H1 (cell line): ENCODE measurements at regions not wholly inside any gene's neighbourhood (a gene's known extent, or its start where the extent isn't known, plus 50 kb on each side); places are given as distances from the start of the nearest gene placed in this dataset.

Experiments
- CTCF ChIA-PET: fragments of 300-600 bp; sonication (Branson Sonifier 250); formaldehyde crosslinking; loops from one replicate; lab custom pipeline; 2021; ENCODE audit not compliant: partially characterized antibody; lab: Charles Lee
- POLR2A ChIA-PET: fragments of 300-600 bp; sonication (Branson Sonifier 250); formaldehyde crosslinking; loops from one replicate; lab custom pipeline; 2021; ENCODE audit warnings: inconsistent platforms; ENCODE audit not compliant: partially characterized antibody; lab: Charles Lee
- DNase-seq, 2 experiments: peaks; one replicate each; pipeline versions ENCODE4 v3.0.0 to v3.0.0-alpha.2; 2010 to 2022; ENCODE audit warnings: low spot score in 2 of 2, low read depth in 1 of 2, mixed read lengths in 1 of 2
- FAIRE-seq: peaks from 2 replicates; lab custom pipeline; 2011; peaks lifted over from hg19 to GRCh38; lab: Jason Lieb, UNC
- H2AFZ ChIP-seq: 2 replicates; pipeline ENCODE4 v1.8.1; 2012; ENCODE audit warnings: low read length, inconsistent platforms
- H2AK5ac ChIP-seq: 2 replicates; pipeline ENCODE4 v1.6.1; 2013; ENCODE audit warnings: low read depth, low read length
- H2BK120ac ChIP-seq: replicated peaks from 2 replicates; pipeline ENCODE3; 2013; ENCODE audit warnings: low read depth, low read length, inconsistent platforms
- H2BK12ac ChIP-seq: 2 replicates; pipeline ENCODE4 v1.6.1; 2013; ENCODE audit warnings: low read depth, low read length
- H2BK15ac ChIP-seq: 2 replicates; pipeline ENCODE4 v1.6.1; 2013; ENCODE audit warnings: low read length
- H2BK20ac ChIP-seq: 2 replicates; pipeline ENCODE4 v1.6.1; 2013; ENCODE audit warnings: low read length
- H2BK5ac ChIP-seq: 2 replicates; pipeline ENCODE4 v1.6.1; 2013; ENCODE audit warnings: low read depth, low read length
- H3K14ac ChIP-seq: 2 replicates; pipeline ENCODE4 v1.6.1; 2013; ENCODE audit warnings: inconsistent platforms; ENCODE audit not compliant: insufficient read length
- H3K18ac ChIP-seq: 2 replicates; pipeline ENCODE4 v1.6.1; 2013; ENCODE audit warnings: low read length; ENCODE audit errors: extremely low read depth
- H3K23ac ChIP-seq: 2 replicates; pipeline ENCODE4 v1.6.1; 2013; ENCODE audit warnings: inconsistent platforms; ENCODE audit not compliant: insufficient read length
- H3K23me2 ChIP-seq: 2 replicates; pipeline ENCODE4 v1.6.1; 2013; ENCODE audit warnings: low read depth, low read length
- H3K27ac ChIP-seq: 2 replicates; pipeline ENCODE4 v1.6.1; 2011; ENCODE audit warnings: low read depth, low read length, inconsistent platforms
- H3K27me3 ChIP-seq, 4 experiments: replicated peaks in 1 of 4; 1 replicate in 1 of 4; 2 replicates in 3 of 4; pipeline versions ENCODE4 v1.6.1 to v1.8.1; 2011 to 2013; ENCODE audit warnings: low read length in 3 of 4, mild to moderate bottlenecking in 3 of 4, inconsistent platforms in 2 of 4, mixed read lengths in 2 of 4, moderate library complexity in 1 of 4; ENCODE audit not compliant: control insufficient read depth in 3 of 4, insufficient read depth in 3 of 4; ENCODE audit errors: extremely low read depth in 1 of 4
- H3K36me3 ChIP-seq, 4 experiments: 2 replicates each; pipeline versions ENCODE4 v1.6.1 to v1.8.1; 2011 to 2013; ENCODE audit warnings: mild to moderate bottlenecking in 4 of 4, low read length in 3 of 4, moderate library complexity in 2 of 4, control low read depth in 1 of 4, inconsistent platforms in 1 of 4; ENCODE audit not compliant: insufficient read depth in 4 of 4, control insufficient read depth in 2 of 4
- H3K4ac ChIP-seq: replicated peaks from 2 replicates; pipeline ENCODE3; 2013; ENCODE audit warnings: low read length, low read depth, mixed read lengths, inconsistent platforms; ENCODE audit not compliant: insufficient read length
- H3K4me1 ChIP-seq, 4 experiments: replicated peaks in 1 of 4; 1 replicate in 1 of 4; 2 replicates in 3 of 4; pipeline versions ENCODE4 v1.6.1 to v1.8.1; 2011 to 2013; ENCODE audit warnings: low read length in 3 of 4, inconsistent platforms in 2 of 4, mixed read lengths in 1 of 4; ENCODE audit not compliant: insufficient read depth in 4 of 4, control insufficient read depth in 3 of 4
- H3K4me2 ChIP-seq, 2 experiments: 2 replicates each; pipeline versions ENCODE4 v1.6.1 to v1.8.1; 2011 to 2013; ENCODE audit warnings: low read depth in 2 of 2, low read length in 2 of 2, control low read depth in 1 of 2, inconsistent platforms in 1 of 2, mild to moderate bottlenecking in 1 of 2; ENCODE audit not compliant: insufficient read depth in 1 of 2
- H3K4me3 ChIP-seq, 4 experiments: fragments of 200-600, 300-600 bp in 1 of 4; sonication (generic), shearing (Covaris generic), sonication (Bioruptor Twin) in 1 of 4; 2 replicates each; pipeline versions ENCODE4 v1.5.1 to v1.8.1; 2011 to 2016; ENCODE audit warnings: low read length in 4 of 4, low read depth in 3 of 4, control low read depth in 2 of 4, inconsistent platforms in 2 of 4, mild to moderate bottlenecking in 2 of 4, mixed read lengths in 1 of 4, moderate library complexity in 1 of 4; ENCODE audit not compliant: insufficient read depth in 2 of 4; ENCODE audit errors: extremely low read depth in 1 of 4
- H3K56ac ChIP-seq: replicated peaks from 2 replicates; pipeline ENCODE3; 2013; ENCODE audit warnings: low read depth, mild to moderate bottlenecking, mixed read lengths, low read length, inconsistent platforms; ENCODE audit not compliant: insufficient read length
- H3K79me1 ChIP-seq: 2 replicates; pipeline ENCODE4 v1.6.1; 2013; ENCODE audit warnings: low read depth, low read length, control low read depth
- H3K79me2 ChIP-seq, 2 experiments: 2 replicates each; pipeline versions ENCODE4 v1.6.1 to v1.8.1; 2012 to 2013; ENCODE audit warnings: low read length in 2 of 2, mild to moderate bottlenecking in 2 of 2, inconsistent platforms in 1 of 2; ENCODE audit not compliant: insufficient read depth in 2 of 2, control insufficient read depth in 1 of 2
- H3K9ac ChIP-seq, 4 experiments: replicated peaks in 1 of 4; 1 replicate in 1 of 4; 2 replicates in 3 of 4; pipeline versions ENCODE4 v1.6.1 to v1.8.1; 2011 to 2013; ENCODE audit warnings: low read depth in 3 of 4, low read length in 3 of 4, control low read depth in 2 of 4, mild to moderate bottlenecking in 2 of 4, moderate library complexity in 2 of 4, inconsistent platforms in 1 of 4; ENCODE audit errors: extremely low read depth in 1 of 4
- H3K9me3 ChIP-seq, 2 experiments: 2 replicates each; pipeline versions ENCODE4 v1.6.1 to v1.8.1; 2012 to 2013; ENCODE audit warnings: mild to moderate bottlenecking in 2 of 2, moderate library complexity in 2 of 2, control low read depth in 1 of 2, inconsistent platforms in 1 of 2, low read depth in 1 of 2, low read length in 1 of 2, mixed read lengths in 1 of 2; ENCODE audit not compliant: insufficient read depth in 2 of 2
- H4K20me1 ChIP-seq, 2 experiments: replicated peaks in 1 of 2; 2 replicates each; pipeline versions ENCODE3 to v1.8.1; 2011 to 2013; ENCODE audit warnings: inconsistent platforms in 2 of 2, low read length in 2 of 2, mild to moderate bottlenecking in 1 of 2; ENCODE audit not compliant: insufficient read depth in 2 of 2, control insufficient read depth in 1 of 2
- H4K5ac ChIP-seq: 2 replicates; pipeline ENCODE4 v1.6.1; 2013; ENCODE audit warnings: low read length, low read depth, mixed read lengths, inconsistent platforms; ENCODE audit not compliant: insufficient read length
- H4K8ac ChIP-seq: 2 replicates; pipeline ENCODE4 v1.8.0; 2013; ENCODE audit warnings: mild to moderate bottlenecking, moderate library complexity, low read length, inconsistent platforms; ENCODE audit not compliant: insufficient read depth; ENCODE audit errors: extremely low read depth
- H4K91ac ChIP-seq: replicated peaks from 2 replicates; pipeline ENCODE3; 2013; ENCODE audit warnings: low read length, mixed read lengths, inconsistent platforms; ENCODE audit not compliant: insufficient read length
- FOSL1 ChIP-seq: IDR thresholded peaks from 2 replicates; pipeline ENCODE4 v1.6.1; 2011; ENCODE audit warnings: mild to moderate bottlenecking, low read depth, low read length, moderate library complexity; ENCODE audit not compliant: insufficient read depth
- GTF2F1 ChIP-seq: IDR thresholded peaks from 2 replicates; pipeline ENCODE4 v1.6.1; 2012; ENCODE audit warnings: low read depth, low read length, improper control_type of control experiment, borderline replicate concordance
- JUN ChIP-seq: IDR thresholded peaks from 2 replicates; pipeline ENCODE4 v1.6.1; 2011; ENCODE audit warnings: low read depth, mild to moderate bottlenecking, improper control_type of control experiment, low read length
- POU5F1 ChIP-seq: IDR thresholded peaks from 2 replicates; pipeline ENCODE4 v1.6.1; 2011; ENCODE audit warnings: low read depth, mild to moderate bottlenecking, low read length, moderate library complexity
- SAP30 ChIP-seq: fragments of 300-600 bp; sonication (generic); IDR thresholded peaks from 2 replicates; pipeline ENCODE4 v1.7.1; 2012; ENCODE audit warnings: low read length, moderate library complexity, mild to moderate bottlenecking, inconsistent platforms; ENCODE audit not compliant: insufficient read depth, insufficient replicate concordance
- SRF ChIP-seq: IDR thresholded peaks from 2 replicates; pipeline ENCODE4 v1.6.1; 2011; ENCODE audit warnings: mild to moderate bottlenecking, low read depth, low read length, moderate library complexity
- SUZ12 ChIP-seq: fragments of 200-600 bp; sonication (generic); IDR thresholded peaks from 2 replicates; pipeline ENCODE4 v1.6.1; 2012; ENCODE audit warnings: mild to moderate bottlenecking, inconsistent platforms, low read length, moderate library complexity, mixed read lengths
- TAF7 ChIP-seq: optimal IDR thresholded peaks from 2 replicates; pipeline ENCODE3; 2011; ENCODE audit warnings: low read depth, mild to moderate bottlenecking, inconsistent platforms, low read length, moderate library complexity, borderline replicate concordance
- WGBS, 2 experiments: shearing (Covaris generic) in 1 of 2; methylation state at CpG; one replicate each; pipeline versions ENCODE4 v1.1.6 to v1.1.7; 2013 to 2015; ENCODE audit warnings: low lambda C conversion rate in 2 of 2, mixed read lengths in 2 of 2, inconsistent platforms in 1 of 2, low coverage in 1 of 2, missing lambda C conversion rate in 1 of 2; ENCODE audit not compliant: insufficient replicate concordance in 2 of 2, insufficient coverage in 1 of 2, insufficient read length in 1 of 2; ENCODE audit errors: extremely low coverage in 1 of 2, missing lambda C conversion rate in 1 of 2; 5-methylcytosine and 5-hydroxymethylcytosine counted together
- TF ChIP-seq, protein P1 (sequence below): IDR thresholded peaks from 2 replicates; pipeline ENCODE4 v1.6.1; 2011; ENCODE audit warnings: low read length, improper control_type of control experiment
- TF ChIP-seq, protein P2 (sequence below), 3 experiments: IDR thresholded peaks; 1 replicate in 2 of 3; 2 replicates in 1 of 3; pipeline versions ENCODE4 v1.5.1 to v1.6.1; 2011; ENCODE audit warnings: low read length in 3 of 3, mild to moderate bottlenecking in 3 of 3, inconsistent platforms in 2 of 3, low read depth in 1 of 3, moderate library complexity in 1 of 3; ENCODE audit not compliant: insufficient read depth in 1 of 3; ENCODE audit errors: control extremely low read depth in 1 of 3

DNA sequence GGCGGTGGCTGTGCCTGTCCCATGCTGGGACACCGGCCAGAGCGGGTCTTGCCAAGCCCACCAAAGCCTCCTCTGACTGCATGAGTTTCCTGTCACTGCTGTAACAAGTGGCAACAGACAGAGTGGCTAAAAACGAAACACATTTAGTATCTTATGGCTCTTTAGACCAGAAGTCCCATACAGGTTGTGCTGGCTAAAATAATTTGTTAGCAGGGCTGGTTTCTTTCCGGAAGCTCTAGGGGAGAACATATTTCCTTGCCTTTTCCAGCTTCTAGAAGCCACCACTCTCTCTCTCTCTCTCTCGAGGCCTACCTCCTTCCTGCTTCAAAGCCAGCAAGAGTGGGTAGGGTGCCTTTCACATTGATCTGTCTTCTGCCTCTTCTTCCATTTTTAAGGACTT, 171.6 kb upstream of the PLPP4 start:
- no peak for FAIRE-seq
- CTCF ChIA-PET: interaction anchor here (0.6 to 1.2 kb wide), 4 partner anchors 9 to 462 kb away, joined by 3 read pairs; no protein-coding TSS in a partner anchor
- H4K91ac ChIP-seq: no peak overlapping the region

More for the DNA sequence above, 171.6 kb upstream of the PLPP4 start:
- Histone ChIP-seq H3K56ac (no peak overlapping the region), H3K4me3 (no peak overlapping the region), H3K4me2 (no peak overlapping the region), H3K27ac (no peak overlapping the region), H3K23me2 (no peaks in the 10 kb centered on the region), H2BK120ac (no peak overlapping the region), H3K9ac (no peak overlapping the region), H3K79me1 (no peaks in the 10 kb centered on the region), H3K18ac (no peak overlapping the region), H3K27me3 (no peaks in the 10 kb centered on the region), H2AFZ (no peak overlapping the region), H3K36me3 (no peaks in the 10 kb centered on the region), H3K14ac (no peak overlapping the region), H2BK20ac (no peak overlapping the region), H3K4ac (no peak overlapping the region), H2BK5ac (no peak overlapping the region), H4K5ac (no peak overlapping the region), H3K9me3 (peaks cover 0 to 4% of the 10 kb centered on the region in 2 experiments; a peak in 1 of 4 replicates), H4K20me1 (no peaks in the 10 kb centered on the region), H2AK5ac (no peak overlapping the region), H3K4me1 (no peaks in the 10 kb centered on the region), H2BK12ac (no peak overlapping the region), H4K8ac (no peak overlapping the region), H3K23ac (no peak overlapping the region), H2BK15ac (no peak overlapping the region), H3K79me2 (no peaks in the 10 kb centered on the region)
- 99% methylated on average over 6 of the region's 6 CpGs; no CpG with 5 or more reads in 1 of the 2 experiments for WGBS, 2 experiments
- POLR2A ChIA-PET: interaction anchor here (0.7 kb wide), 1 partner anchor 816 kb away, joined by 3 read pairs; no protein-coding TSS in a partner anchor
- TF ChIP-seq SAP30 (no peak), GTF2F1 (no peak), FOSL1 (no peak), SUZ12 (no peak), POU5F1 (no peak), TAF7 (no peak), JUN (no peak), SRF (no peak)
- TF ChIP-seq, protein P1, sequence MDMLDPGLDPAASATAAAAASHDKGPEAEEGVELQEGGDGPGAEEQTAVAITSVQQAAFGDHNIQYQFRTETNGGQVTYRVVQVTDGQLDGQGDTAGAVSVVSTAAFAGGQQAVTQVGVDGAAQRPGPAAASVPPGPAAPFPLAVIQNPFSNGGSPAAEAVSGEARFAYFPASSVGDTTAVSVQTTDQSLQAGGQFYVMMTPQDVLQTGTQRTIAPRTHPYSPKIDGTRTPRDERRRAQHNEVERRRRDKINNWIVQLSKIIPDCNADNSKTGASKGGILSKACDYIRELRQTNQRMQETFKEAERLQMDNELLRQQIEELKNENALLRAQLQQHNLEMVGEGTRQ: no peak
- TF ChIP-seq, protein P2, sequence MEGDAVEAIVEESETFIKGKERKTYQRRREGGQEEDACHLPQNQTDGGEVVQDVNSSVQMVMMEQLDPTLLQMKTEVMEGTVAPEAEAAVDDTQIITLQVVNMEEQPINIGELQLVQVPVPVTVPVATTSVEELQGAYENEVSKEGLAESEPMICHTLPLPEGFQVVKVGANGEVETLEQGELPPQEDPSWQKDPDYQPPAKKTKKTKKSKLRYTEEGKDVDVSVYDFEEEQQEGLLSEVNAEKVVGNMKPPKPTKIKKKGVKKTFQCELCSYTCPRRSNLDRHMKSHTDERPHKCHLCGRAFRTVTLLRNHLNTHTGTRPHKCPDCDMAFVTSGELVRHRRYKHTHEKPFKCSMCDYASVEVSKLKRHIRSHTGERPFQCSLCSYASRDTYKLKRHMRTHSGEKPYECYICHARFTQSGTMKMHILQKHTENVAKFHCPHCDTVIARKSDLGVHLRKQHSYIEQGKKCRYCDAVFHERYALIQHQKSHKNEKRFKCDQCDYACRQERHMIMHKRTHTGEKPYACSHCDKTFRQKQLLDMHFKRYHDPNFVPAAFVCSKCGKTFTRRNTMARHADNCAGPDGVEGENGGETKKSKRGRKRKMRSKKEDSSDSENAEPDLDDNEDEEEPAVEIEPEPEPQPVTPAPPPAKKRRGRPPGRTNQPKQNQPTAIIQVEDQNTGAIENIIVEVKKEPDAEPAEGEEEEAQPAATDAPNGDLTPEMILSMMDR (IDR thresholded peaks at IDR 0.05; ENCODE audit: control extremely low read depth in 1 of 3, insufficient read depth in 1 of 3, low read depth in 1 of 3, low read length in 3 of 3): no peak
- DNase-seq: no peak
